DND-41 (cell line): ENCODE measurements at regions not wholly inside any gene's neighbourhood (a gene's known extent, or its start where the extent isn't known, plus 50 kb on each side); places are given as distances from the start of the nearest gene placed in this dataset.
"Not testable (repeated sequence)": the region's sequence is repeated elsewhere in the genome, so short reads cannot be mapped to it uniquely, and the experiment has no call there.

Source experiments
- ATAC-seq: fragments of 200-7000 bp; cut with Tn5 transposase; 3 replicates; pipeline ENCODE4 v1.9.1; 2021; ENCODE audit warnings: low read depth; ENCODE audit not compliant: insufficient read depth
- DNase-seq: peaks from one replicate; pipeline ENCODE4 v3.0.0-alpha.2; 2020
- H2AFZ ChIP-seq: 2 replicates; pipeline ENCODE4 v1.6.0; 2012; ENCODE audit warnings: low read depth, low read length
- H3K27ac ChIP-seq: 2 replicates; pipeline ENCODE4 v1.5.1; 2012; ENCODE audit warnings: low read length, inconsistent platforms
- H3K27me3 ChIP-seq: fragments of 200-600 bp; sonication (generic); 2 replicates; pipeline ENCODE4 v1.6.0; 2012; ENCODE audit warnings: low read length, mild to moderate bottlenecking, inconsistent platforms; ENCODE audit not compliant: insufficient read depth, poor library complexity
- H3K36me3 ChIP-seq: 2 replicates; pipeline ENCODE4 v1.5.1; 2012; ENCODE audit warnings: low read length, inconsistent platforms; ENCODE audit not compliant: insufficient read depth
- H3K4me1 ChIP-seq: 2 replicates; pipeline ENCODE4 v1.5.1; 2012; ENCODE audit warnings: mild to moderate bottlenecking, low read length; ENCODE audit not compliant: insufficient read depth
- H3K4me2 ChIP-seq: 2 replicates; pipeline ENCODE4 v1.6.0; 2012; ENCODE audit warnings: mild to moderate bottlenecking, moderate library complexity, low read length, inconsistent platforms; ENCODE audit not compliant: insufficient read depth
- H3K4me3 ChIP-seq, 2 experiments: fragments of 200-600 bp in 1 of 2; shearing (Covaris generic) in 1 of 2; 2 replicates each; pipeline ENCODE4 v1.5.1; 2012 to 2016; ENCODE audit warnings: inconsistent platforms in 2 of 2, low read length in 2 of 2, mild to moderate bottlenecking in 2 of 2, low read depth in 1 of 2, moderate library complexity in 1 of 2
- H3K79me2 ChIP-seq: 2 replicates; pipeline ENCODE4 v1.6.0; 2012; ENCODE audit warnings: low read length, inconsistent platforms; ENCODE audit not compliant: insufficient read depth
- H3K9ac ChIP-seq: 2 replicates; pipeline ENCODE4 v1.6.0; 2012; ENCODE audit warnings: low read depth, mild to moderate bottlenecking, inconsistent platforms, low read length, moderate library complexity
- H3K9me3 ChIP-seq: 2 replicates; pipeline ENCODE4 v1.5.1; 2012; ENCODE audit warnings: low read length, moderate library complexity, mild to moderate bottlenecking, inconsistent platforms; ENCODE audit not compliant: insufficient read depth, severe bottlenecking
- H4K20me1 ChIP-seq: 2 replicates; pipeline ENCODE4 v1.6.0; 2012; ENCODE audit warnings: low read length; ENCODE audit not compliant: insufficient read depth
- EZH2 ChIP-seq: IDR thresholded peaks from 3 replicates; pipeline ENCODE4 v1.6.1; 2012; ENCODE audit warnings: borderline replicate concordance, low read depth, mild to moderate bottlenecking, moderate library complexity, low read length, inconsistent platforms; ENCODE audit not compliant: severe bottlenecking
- TF ChIP-seq, protein P1 (sequence below): IDR thresholded peaks from 2 replicates; pipeline ENCODE4 v1.5.1; 2012; ENCODE audit warnings: borderline replicate concordance, low read length, moderate library complexity, mild to moderate bottlenecking; ENCODE audit not compliant: poor library complexity, severe bottlenecking; ENCODE audit errors: extremely low read depth

DNA sequence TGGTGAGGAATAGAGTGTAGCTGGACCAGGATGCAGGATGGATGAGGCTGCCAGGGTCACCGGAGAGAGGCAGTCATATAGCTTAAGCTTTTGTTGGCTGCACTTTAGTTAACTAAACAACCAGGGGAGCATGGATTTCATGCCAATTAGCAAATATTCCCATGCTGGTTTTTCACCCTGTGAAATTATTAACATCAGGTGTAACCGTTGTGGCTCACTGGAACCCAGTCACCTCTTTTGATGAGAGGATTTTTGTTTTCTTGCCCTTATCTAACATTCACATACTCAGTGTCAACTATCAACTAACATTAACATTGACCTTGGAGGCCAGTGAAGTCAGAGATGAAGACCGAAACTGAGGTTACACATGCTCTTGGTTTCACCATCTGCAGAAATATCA is 97.2 kb upstream of the BASP1 start:
- no peaks in the 10 kb centered on the region for H3K79me2 ChIP-seq
- H3K27me3 ChIP-seq, result no peaks in the 10 kb centered on the region
- H3K4me3 ChIP-seq, result no peak overlapping the region
- ATAC-seq (no peak), DNase-seq (no peak)
- no peak overlapping the region for H3K4me2 ChIP-seq
- H3K4me1 ChIP-seq, result no peaks in the 10 kb centered on the region
- no peak overlapping the region for H3K9ac ChIP-seq
- H2AFZ ChIP-seq, result no peak overlapping the region
- no peak overlapping the region for H3K27ac ChIP-seq
- H3K36me3 ChIP-seq, result no peaks in the 10 kb centered on the region
- H3K9me3 ChIP-seq, result no peaks in the 10 kb centered on the region
- TF ChIP-seq, protein P1, sequence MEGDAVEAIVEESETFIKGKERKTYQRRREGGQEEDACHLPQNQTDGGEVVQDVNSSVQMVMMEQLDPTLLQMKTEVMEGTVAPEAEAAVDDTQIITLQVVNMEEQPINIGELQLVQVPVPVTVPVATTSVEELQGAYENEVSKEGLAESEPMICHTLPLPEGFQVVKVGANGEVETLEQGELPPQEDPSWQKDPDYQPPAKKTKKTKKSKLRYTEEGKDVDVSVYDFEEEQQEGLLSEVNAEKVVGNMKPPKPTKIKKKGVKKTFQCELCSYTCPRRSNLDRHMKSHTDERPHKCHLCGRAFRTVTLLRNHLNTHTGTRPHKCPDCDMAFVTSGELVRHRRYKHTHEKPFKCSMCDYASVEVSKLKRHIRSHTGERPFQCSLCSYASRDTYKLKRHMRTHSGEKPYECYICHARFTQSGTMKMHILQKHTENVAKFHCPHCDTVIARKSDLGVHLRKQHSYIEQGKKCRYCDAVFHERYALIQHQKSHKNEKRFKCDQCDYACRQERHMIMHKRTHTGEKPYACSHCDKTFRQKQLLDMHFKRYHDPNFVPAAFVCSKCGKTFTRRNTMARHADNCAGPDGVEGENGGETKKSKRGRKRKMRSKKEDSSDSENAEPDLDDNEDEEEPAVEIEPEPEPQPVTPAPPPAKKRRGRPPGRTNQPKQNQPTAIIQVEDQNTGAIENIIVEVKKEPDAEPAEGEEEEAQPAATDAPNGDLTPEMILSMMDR, result no peak
- no peak for TF ChIP-seq EZH2
- H4K20me1 ChIP-seq, result no peaks in the 10 kb centered on the region

DNA sequence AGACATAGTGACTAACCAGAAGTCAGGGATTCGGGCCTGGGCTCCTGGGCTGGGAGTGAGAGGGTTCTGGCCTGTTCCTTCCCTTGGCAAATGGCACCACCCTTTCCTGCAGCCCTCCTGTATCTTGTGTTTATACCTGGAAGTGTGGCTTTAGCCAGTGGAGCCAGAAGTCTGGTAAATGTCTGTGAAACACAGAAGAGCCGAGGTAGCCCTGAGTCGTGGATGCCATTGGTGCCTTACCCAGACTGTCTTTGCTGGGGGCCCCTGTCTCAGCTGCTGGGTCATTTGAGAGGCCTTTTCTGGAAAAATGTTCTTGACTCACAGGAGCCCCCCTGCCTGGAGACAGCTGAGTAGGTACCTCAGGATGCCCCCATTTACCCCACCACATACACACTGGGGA is 95.7 kb upstream of the BASP1 start:
- H3K36me3 ChIP-seq, result no peaks in the 10 kb centered on the region
- ATAC-seq (no peak), DNase-seq (no peak)
- H3K27me3 ChIP-seq, result no peaks in the 10 kb centered on the region
- H4K20me1 ChIP-seq, result no peaks in the 10 kb centered on the region
- no peak overlapping the region for H3K27ac ChIP-seq
- TF ChIP-seq EZH2, result no peak
- TF ChIP-seq, protein P1, result no peak
- no peaks in the 10 kb centered on the region for H3K9me3 ChIP-seq
- H2AFZ ChIP-seq, result no peak overlapping the region
- H3K4me3 ChIP-seq, result no peak overlapping the region
- no peaks in the 10 kb centered on the region for H3K79me2 ChIP-seq
- H3K4me2 ChIP-seq, result no peak overlapping the region
- no peaks in the 10 kb centered on the region for H3K4me1 ChIP-seq
- H3K9ac ChIP-seq, result no peak overlapping the region

DNA sequence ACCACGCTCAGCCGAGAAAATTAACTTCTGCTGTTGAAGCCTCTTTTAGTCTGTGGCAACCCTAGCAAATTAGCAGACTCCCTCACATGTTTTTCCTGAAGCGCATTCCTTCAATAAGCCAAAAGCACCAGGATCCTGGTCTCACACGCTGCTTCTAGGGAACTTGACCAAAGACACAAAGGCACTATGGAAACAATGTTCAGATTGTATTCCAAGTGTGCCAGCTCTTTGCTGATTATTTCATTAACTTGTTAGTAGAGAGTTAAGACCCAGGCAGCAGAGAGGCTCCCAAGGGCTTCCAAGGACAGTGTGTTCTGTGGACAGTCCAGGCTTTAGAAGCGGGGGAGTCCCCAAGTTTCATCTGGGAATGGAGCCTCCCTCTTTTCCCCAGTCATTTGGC is 94.4 kb upstream of the BASP1 start:
- H3K4me2 ChIP-seq, result no peak overlapping the region
- no peaks in the 10 kb centered on the region for H3K27me3 ChIP-seq
- no peaks in the 10 kb centered on the region for H3K36me3 ChIP-seq
- H3K4me1 ChIP-seq, result no peaks in the 10 kb centered on the region
- no peak for ATAC-seq
- no peaks in the 10 kb centered on the region for H3K9me3 ChIP-seq
- no peaks in the 10 kb centered on the region for H4K20me1 ChIP-seq
- no peak for DNase-seq
- H3K9ac ChIP-seq, result no peak overlapping the region
- no peak overlapping the region for H2AFZ ChIP-seq
- no peak overlapping the region for H3K27ac ChIP-seq
- no peak overlapping the region for H3K4me3 ChIP-seq
- TF ChIP-seq, protein P1, result no peak
- TF ChIP-seq EZH2, result no peak
- H3K79me2 ChIP-seq, result no peaks in the 10 kb centered on the region

DNA sequence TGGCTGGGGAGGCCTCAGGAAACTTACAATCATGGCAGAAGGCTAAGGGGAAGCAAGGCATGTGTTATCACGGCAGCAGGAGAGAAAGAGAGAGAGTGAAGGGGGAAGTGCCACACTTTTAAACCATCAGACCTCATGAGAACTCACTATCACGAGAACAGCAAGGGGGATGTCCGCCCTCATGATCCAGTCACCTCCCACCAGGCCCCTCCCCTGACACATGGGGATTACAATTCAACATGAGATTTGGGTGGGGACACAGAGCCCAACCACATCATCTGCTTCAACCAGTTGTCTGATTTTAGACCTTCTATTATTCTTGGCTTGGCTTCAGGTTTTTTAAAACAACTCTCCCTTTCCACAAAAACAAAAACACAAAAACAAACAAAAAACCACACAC is 93.7 kb upstream of the BASP1 start:
- H3K9ac ChIP-seq, H3K79me2 ChIP-seq, H3K27ac ChIP-seq, H3K36me3 ChIP-seq, H3K4me2 ChIP-seq, H3K27me3 ChIP-seq, H3K9me3 ChIP-seq, DNase-seq, H3K4me1 ChIP-seq, H4K20me1 ChIP-seq, H3K4me3 ChIP-seq, H2AFZ ChIP-seq, ATAC-seq: not testable (repeated sequence)
